Endothelial cell of umbilical vein (primary cell): ENCODE measurements at regions not wholly inside any gene's neighbourhood (a gene's known extent, or its start where the extent isn't known, plus 50 kb on each side); places are given as distances from the start of the nearest gene placed in this dataset.

Experiments
- EZH2 ChIP-seq: IDR thresholded peaks from 2 replicates; pipeline ENCODE4 v1.6.1; 2012; ENCODE audit warnings: borderline replicate concordance, low read depth, mild to moderate bottlenecking, moderate library complexity, low read length, inconsistent platforms; ENCODE audit not compliant: severe bottlenecking
- TF ChIP-seq, protein P1 (sequence below), 2 donors: IDR thresholded peaks; 1 replicate in 1 of 2; 2 replicates in 1 of 2; pipeline ENCODE4 v1.5.1; 2011; ENCODE audit warnings: low read length in 2 of 2, mild to moderate bottlenecking in 2 of 2, moderate library complexity in 2 of 2, control low read depth in 1 of 2, inconsistent platforms in 1 of 2, low read depth in 1 of 2; ENCODE audit not compliant: insufficient read depth in 1 of 2; ENCODE audit errors: extremely low read depth in 1 of 2

DNA sequence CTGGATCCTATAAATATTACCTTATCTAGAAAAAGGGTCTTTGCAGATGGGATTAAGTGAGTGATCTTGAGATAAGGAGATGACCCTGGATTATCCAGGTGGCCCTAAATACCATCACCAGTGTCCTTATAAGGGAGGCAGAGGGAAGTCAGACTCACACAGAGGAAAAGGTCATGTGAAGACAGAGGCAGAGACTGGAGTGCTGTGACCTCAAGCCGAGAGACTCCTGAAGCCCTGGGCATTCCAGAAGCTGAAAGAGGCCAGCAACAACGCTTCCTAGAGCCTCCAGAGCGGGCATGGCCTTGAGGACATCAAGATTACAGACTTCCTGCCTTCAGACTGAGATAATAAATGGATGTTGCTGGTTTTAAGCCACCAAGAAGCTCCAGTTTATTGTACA, 118.8 kb downstream of the ATPSCKMT start:
- TF ChIP-seq, protein P1, sequence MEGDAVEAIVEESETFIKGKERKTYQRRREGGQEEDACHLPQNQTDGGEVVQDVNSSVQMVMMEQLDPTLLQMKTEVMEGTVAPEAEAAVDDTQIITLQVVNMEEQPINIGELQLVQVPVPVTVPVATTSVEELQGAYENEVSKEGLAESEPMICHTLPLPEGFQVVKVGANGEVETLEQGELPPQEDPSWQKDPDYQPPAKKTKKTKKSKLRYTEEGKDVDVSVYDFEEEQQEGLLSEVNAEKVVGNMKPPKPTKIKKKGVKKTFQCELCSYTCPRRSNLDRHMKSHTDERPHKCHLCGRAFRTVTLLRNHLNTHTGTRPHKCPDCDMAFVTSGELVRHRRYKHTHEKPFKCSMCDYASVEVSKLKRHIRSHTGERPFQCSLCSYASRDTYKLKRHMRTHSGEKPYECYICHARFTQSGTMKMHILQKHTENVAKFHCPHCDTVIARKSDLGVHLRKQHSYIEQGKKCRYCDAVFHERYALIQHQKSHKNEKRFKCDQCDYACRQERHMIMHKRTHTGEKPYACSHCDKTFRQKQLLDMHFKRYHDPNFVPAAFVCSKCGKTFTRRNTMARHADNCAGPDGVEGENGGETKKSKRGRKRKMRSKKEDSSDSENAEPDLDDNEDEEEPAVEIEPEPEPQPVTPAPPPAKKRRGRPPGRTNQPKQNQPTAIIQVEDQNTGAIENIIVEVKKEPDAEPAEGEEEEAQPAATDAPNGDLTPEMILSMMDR (IDR thresholded peaks at IDR 0.05; ENCODE audit: extremely low read depth in 1 of 2, insufficient read depth in 1 of 2, low read depth in 1 of 2, low read length in 2 of 2) = no peak
- no peak for TF ChIP-seq EZH2
